ENCODE measurements at regions not wholly inside any gene's neighbourhood (a gene's known extent, or its start where the extent isn't known, plus 50 kb on each side); places are given as distances from the start of the nearest gene placed in this dataset.

DNA sequence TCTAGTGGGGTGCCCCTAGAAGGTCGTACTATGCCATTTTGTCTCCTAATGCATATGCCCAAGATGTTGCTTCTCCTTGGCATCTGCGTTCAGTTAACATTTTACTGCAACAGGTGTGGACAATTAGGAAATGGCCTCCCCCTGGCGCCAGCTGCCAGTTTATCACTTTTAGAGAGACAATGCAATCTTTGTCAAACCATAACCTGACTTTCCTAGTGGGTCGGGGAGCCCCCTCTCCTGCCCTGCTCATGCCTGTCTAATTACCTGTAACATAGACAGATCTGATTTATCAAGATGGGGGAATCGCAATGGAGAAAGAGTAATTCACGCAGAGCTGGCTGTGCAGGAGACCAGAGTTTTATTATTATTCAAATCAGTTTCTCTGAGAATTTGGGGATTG lies 353.7 kb upstream of the SGO1 start:
- Histone ChIP-seq H3K27ac (no peak overlapping the region), H3K36me3 (no peaks in the 10 kb centered on the region), H3K27me3 (no peaks in the 10 kb centered on the region), H3K4me3 (no peak overlapping the region), H3K4me1 (no peaks in the 10 kb centered on the region), H3K9me3 (no peaks in the 10 kb centered on the region)
- TF ChIP-seq, protein P1, sequence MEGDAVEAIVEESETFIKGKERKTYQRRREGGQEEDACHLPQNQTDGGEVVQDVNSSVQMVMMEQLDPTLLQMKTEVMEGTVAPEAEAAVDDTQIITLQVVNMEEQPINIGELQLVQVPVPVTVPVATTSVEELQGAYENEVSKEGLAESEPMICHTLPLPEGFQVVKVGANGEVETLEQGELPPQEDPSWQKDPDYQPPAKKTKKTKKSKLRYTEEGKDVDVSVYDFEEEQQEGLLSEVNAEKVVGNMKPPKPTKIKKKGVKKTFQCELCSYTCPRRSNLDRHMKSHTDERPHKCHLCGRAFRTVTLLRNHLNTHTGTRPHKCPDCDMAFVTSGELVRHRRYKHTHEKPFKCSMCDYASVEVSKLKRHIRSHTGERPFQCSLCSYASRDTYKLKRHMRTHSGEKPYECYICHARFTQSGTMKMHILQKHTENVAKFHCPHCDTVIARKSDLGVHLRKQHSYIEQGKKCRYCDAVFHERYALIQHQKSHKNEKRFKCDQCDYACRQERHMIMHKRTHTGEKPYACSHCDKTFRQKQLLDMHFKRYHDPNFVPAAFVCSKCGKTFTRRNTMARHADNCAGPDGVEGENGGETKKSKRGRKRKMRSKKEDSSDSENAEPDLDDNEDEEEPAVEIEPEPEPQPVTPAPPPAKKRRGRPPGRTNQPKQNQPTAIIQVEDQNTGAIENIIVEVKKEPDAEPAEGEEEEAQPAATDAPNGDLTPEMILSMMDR (IDR thresholded peaks at IDR 0.05): no peak
- no peak for TF ChIP-seq POLR2A (IDR thresholded peaks at IDR 0.05)
- DNase-seq: no peak

GRCh38 chr3:20537234-20537633 lies 351.2 kb upstream of the SGO1 start:
- Histone ChIP-seq H3K36me3 (no peaks in the 10 kb centered on the region), H3K27me3 (no peaks in the 10 kb centered on the region), H3K9me3 (no peaks in the 10 kb centered on the region), H3K4me3 (no peak overlapping the region), H3K4me1 (no peaks in the 10 kb centered on the region), H3K27ac (no peak overlapping the region)
- DNase-seq: no peak
- TF ChIP-seq, protein P1 (IDR thresholded peaks at IDR 0.05): no peak
- no peak for TF ChIP-seq POLR2A (IDR thresholded peaks at IDR 0.05)

- no peaks in the 10 kb centered on the region for H3K36me3 ChIP-seq
- H3K4me1 ChIP-seq: no peaks in the 10 kb centered on the region
- H3K27ac ChIP-seq: no peak overlapping the region
- DNase-seq: no peak
- no peaks in the 10 kb centered on the region for H3K27me3 ChIP-seq
- TF ChIP-seq POLR2A (IDR thresholded peaks at IDR 0.05): no peak
- TF ChIP-seq, protein P1 (IDR thresholded peaks at IDR 0.05): no peak
- H3K9me3 ChIP-seq: no peaks in the 10 kb centered on the region
- no peak overlapping the region for H3K4me3 ChIP-seq
Measured at GRCh38 chr3:20529911-20530310, 343.9 kb upstream of the SGO1 start.

DNA sequence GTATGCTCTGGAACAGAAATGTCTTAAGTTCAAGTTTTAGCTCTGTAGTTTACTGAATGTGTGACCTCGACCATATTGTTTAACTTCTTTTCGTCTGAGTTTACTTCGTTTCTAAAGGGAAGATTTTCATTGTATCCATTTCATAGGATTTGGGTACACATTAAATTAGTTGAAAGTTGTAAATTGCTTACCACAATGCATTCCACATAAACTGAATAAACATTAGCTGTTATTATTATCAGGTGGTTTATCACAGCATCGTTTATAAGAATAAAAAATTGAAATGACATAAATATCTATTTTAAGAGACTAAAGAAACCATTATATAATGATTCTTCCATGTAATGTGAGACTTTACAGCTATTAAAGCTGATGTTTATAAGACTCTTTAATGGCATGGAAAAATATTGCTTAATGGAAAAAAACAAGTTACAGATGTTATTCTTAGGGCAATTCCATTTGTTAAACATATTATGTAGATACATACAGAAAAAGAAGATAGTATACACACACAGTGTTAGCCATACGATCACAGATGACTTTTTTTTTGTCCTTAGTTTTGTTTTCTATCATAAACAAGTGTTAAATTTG lies 342.3 kb upstream of the SGO1 start:
- no peak overlapping the region for H3K27ac ChIP-seq
- H3K4me1 ChIP-seq: no peaks in the 10 kb centered on the region

GRCh38 chr3:20527368-20527767 lies 341.4 kb upstream of the SGO1 start:
- DNase-seq: no peak
- no peak overlapping the region for H3K4me3 ChIP-seq
- no peak for TF ChIP-seq POLR2A (IDR thresholded peaks at IDR 0.05)
- TF ChIP-seq, protein P1 (IDR thresholded peaks at IDR 0.05): no peak
- H3K4me1 ChIP-seq: no peaks in the 10 kb centered on the region
- no peaks in the 10 kb centered on the region for H3K27me3 ChIP-seq
- H3K27ac ChIP-seq: no peak overlapping the region
- H3K36me3 ChIP-seq: no peaks in the 10 kb centered on the region
- H3K9me3 ChIP-seq: no peaks in the 10 kb centered on the region

More for the DNA sequence above, 342.3 kb upstream of the SGO1 start:
- no peaks in the 10 kb centered on the region for H3K36me3 ChIP-seq
- no peaks in the 10 kb centered on the region for H3K9me3 ChIP-seq
- no peak overlapping the region for H3K4me3 ChIP-seq
- no peaks in the 10 kb centered on the region for H3K27me3 ChIP-seq
- TF ChIP-seq, protein P1 (IDR thresholded peaks at IDR 0.05): no peak
- TF ChIP-seq POLR2A (IDR thresholded peaks at IDR 0.05): no peak
- DNase-seq: no peak

DNA sequence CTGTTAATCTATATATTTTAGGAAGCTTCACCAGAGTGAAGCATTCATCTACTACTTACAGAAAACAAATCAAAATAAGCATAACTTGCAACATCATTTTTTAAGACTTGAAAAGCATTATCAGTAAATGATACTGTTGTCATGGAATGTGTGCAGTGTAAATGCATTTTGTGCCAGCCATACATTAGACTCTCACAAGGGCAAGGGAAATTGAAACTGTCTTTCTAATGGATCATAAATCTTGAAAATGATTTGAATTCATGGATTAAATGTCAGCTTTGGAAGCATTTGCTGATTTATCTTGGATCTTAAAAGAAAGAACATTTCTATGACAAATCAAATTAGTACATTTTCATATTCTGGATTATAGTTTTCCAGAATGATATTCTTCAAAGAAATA lies 338.3 kb upstream of the SGO1 start:
- Histone ChIP-seq H3K9me3 (no peaks in the 10 kb centered on the region), H3K4me3 (no peak overlapping the region), H3K36me3 (no peaks in the 10 kb centered on the region), H3K4me1 (no peaks in the 10 kb centered on the region), H3K27ac (no peak overlapping the region), H3K27me3 (no peaks in the 10 kb centered on the region)
- no peak for TF ChIP-seq POLR2A (IDR thresholded peaks at IDR 0.05)
- TF ChIP-seq, protein P1 (IDR thresholded peaks at IDR 0.05): no peak
- DNase-seq: no peak

All from Peyer's patch (tissue), 4 donors.